Non-pigmented ciliary epithelial cell (primary cell): ENCODE measurements at regions not wholly inside any gene's neighbourhood (a gene's known extent, or its start where the extent isn't known, plus 50 kb on each side); places are given as distances from the start of the nearest gene placed in this dataset.
A peak's percentile ranks its signal among the peaks of the same experiment; 100 is the strongest.
"Not testable (repeated sequence)": the region's sequence is repeated elsewhere in the genome, so short reads cannot be mapped to it uniquely, and the experiment has no call there.

Experiments
- DNase-seq: peaks from one replicate; pipeline ENCODE4 v3.0.0-alpha.2; 2010; ENCODE audit warnings: low read depth

- no peak for DNase-seq
These were observed 2144.2 kb upstream of the AGA start for GRCh38 chr4:179586460-179586859.

GRCh38 chr4:179595671-179596410 lies 2153.6 kb upstream of the AGA start:
- peak; percentile 47 for DNase-seq

- no peak for DNase-seq
These were observed 2154.4 kb upstream of the AGA start for GRCh38 chr4:179596621-179597020.

GRCh38 chr4:179597301-179597700 lies 2155.1 kb upstream of the AGA start:
- DNase-seq = no peak

GRCh38 chr4:179601671-179602070 lies 2159.4 kb upstream of the AGA start:
- DNase-seq = no peak

- DNase-seq = no peak
These were observed 2163.0 kb upstream of the AGA start for GRCh38 chr4:179605196-179605595.

GRCh38 chr4:179607003-179607402 lies 2164.8 kb upstream of the AGA start:
- no peak for DNase-seq

GRCh38 chr4:179615704-179616103 lies 2173.5 kb upstream of the AGA start:
- no peak for DNase-seq

- no peak for DNase-seq
These were observed 2176.7 kb upstream of the AGA start for GRCh38 chr4:179618966-179619365.

GRCh38 chr4:179624768-179625181 lies 2182.5 kb upstream of the AGA start:
- DNase-seq = peak; percentile 59

GRCh38 chr4:179625406-179625805 lies 2183.2 kb upstream of the AGA start:
- DNase-seq = peak; percentile 71

GRCh38 chr4:179626687-179627086 lies 2184.4 kb upstream of the AGA start:
- DNase-seq = no peak

- DNase-seq = no peak
These were observed 2189.1 kb upstream of the AGA start for GRCh38 chr4:179631321-179631720.

- DNase-seq = no peak
These were observed 2192.6 kb upstream of the AGA start for GRCh38 chr4:179634862-179635261.

- peak; percentile 3 for DNase-seq
These were observed 2220.3 kb upstream of the AGA start for GRCh38 chr4:179662522-179662921.

GRCh38 chr4:179663641-179664429 lies 2221.6 kb upstream of the AGA start:
- DNase-seq = no peak

GRCh38 chr4:179664430-179665027 lies 2222.3 kb upstream of the AGA start:
- no peak for DNase-seq

GRCh38 chr4:179666226-179666625 lies 2224.0 kb upstream of the AGA start:
- no peak for DNase-seq

- no peak for DNase-seq
These were observed 2229.4 kb upstream of the AGA start for GRCh38 chr4:179671609-179672008.

GRCh38 chr4:179678093-179678814 lies 2236.0 kb upstream of the AGA start:
- no peak for DNase-seq

GRCh38 chr4:179683661-179684060 lies 2241.4 kb upstream of the AGA start:
- not testable (repeated sequence) for DNase-seq

- no peak for DNase-seq
These were observed 2250.0 kb upstream of the AGA start for GRCh38 chr4:179692222-179692621.
